SK-N-SH treated with all-trans-retinoic acid at 6 μM for 48 hours (cell line): ENCODE measurements at regions not wholly inside any gene's neighbourhood (a gene's known extent, or its start where the extent isn't known, plus 50 kb on each side); places are given as distances from the start of the nearest gene placed in this dataset.
A peak's percentile ranks its signal among the peaks of the same experiment; 100 is the strongest.

Experiments
- ATAC-seq: fragments of 200-7000 bp; cut with Tn5 transposase; 3 replicates; pipeline ENCODE4 v1.9.1; 2020; ENCODE audit warnings: mild to moderate bottlenecking, moderate library complexity
- ARNTL ChIP-seq: fragments of 450-650 bp; formaldehyde crosslinking; IDR thresholded peaks from 2 replicates; pipeline ENCODE4 v1.5.0; 2020; ENCODE audit warnings: low read depth, mild to moderate bottlenecking, moderate library complexity, borderline replicate concordance
- BACH2 ChIP-seq: fragments of 250-450 bp; sonication (Bioruptor Pico); IDR thresholded peaks from 2 replicates; pipeline ENCODE4 v1.9.0; 2021; ENCODE audit warnings: mild to moderate bottlenecking, borderline replicate concordance
- CREB5 ChIP-seq: fragments of 250-450 bp; sonication (Bioruptor Pico); IDR thresholded peaks from 2 replicates; pipeline ENCODE4 v1.5.1; 2020; ENCODE audit warnings: low read depth, mild to moderate bottlenecking, moderate library complexity
- CSRNP3 ChIP-seq: fragments of 250-450 bp; sonication (Bioruptor Pico); IDR thresholded peaks from 2 replicates; pipeline ENCODE4 v1.5.1; 2021; ENCODE audit warnings: mild to moderate bottlenecking, moderate library complexity
- ESRRG ChIP-seq: fragments of 250-450 bp; sonication (Bioruptor Pico); IDR thresholded peaks from 2 replicates; pipeline ENCODE4 v1.6.1; 2021; ENCODE audit warnings: mild to moderate bottlenecking
- GLIS3 ChIP-seq: fragments of 250-450 bp; sonication (Bioruptor Pico); IDR thresholded peaks from 2 replicates; pipeline ENCODE4 v1.5.0; 2020; ENCODE audit warnings: mild to moderate bottlenecking, moderate library complexity
- ISL1 ChIP-seq: fragments of 250-450 bp; sonication (Bioruptor Pico); IDR thresholded peaks from 2 replicates; pipeline ENCODE4 v2.1.2; 2022; ENCODE audit warnings: mild to moderate bottlenecking, moderate library complexity
- OSR1 ChIP-seq: fragments of 250-450 bp; sonication (Bioruptor Pico); IDR thresholded peaks from 2 replicates; pipeline ENCODE4 v1.8.0; 2022; ENCODE audit warnings: moderate library complexity, mild to moderate bottlenecking, inconsistent platforms
- PATZ1 ChIP-seq: fragments of 250-450 bp; sonication (Bioruptor Pico); IDR thresholded peaks from 2 replicates; pipeline ENCODE4 v1.8.0; 2020; ENCODE audit warnings: mild to moderate bottlenecking, moderate library complexity, borderline replicate concordance
- POU6F1 ChIP-seq: fragments of 250-450 bp; sonication (Bioruptor Pico); IDR thresholded peaks from 2 replicates; pipeline ENCODE4 v1.8.0; 2021; ENCODE audit warnings: low read depth, mild to moderate bottlenecking, moderate library complexity, borderline replicate concordance
- PPARA ChIP-seq: fragments of 250-450 bp; sonication (Bioruptor Pico); IDR thresholded peaks from 2 replicates; pipeline ENCODE4 v1.5.0; 2020; ENCODE audit warnings: mild to moderate bottlenecking, borderline replicate concordance
- RARB ChIP-seq: fragments of 250-450 bp; sonication (Bioruptor Pico); IDR thresholded peaks from 2 replicates; pipeline ENCODE4 v1.8.0; 2021; ENCODE audit warnings: mild to moderate bottlenecking, moderate library complexity
- SNAI2 ChIP-seq: fragments of 250-450 bp; sonication (Bioruptor Pico); IDR thresholded peaks from 2 replicates; pipeline ENCODE4 v1.5.0; 2020; ENCODE audit warnings: mild to moderate bottlenecking, moderate library complexity
- TCF4 ChIP-seq: fragments of 250-450 bp; sonication (Bioruptor Pico); IDR thresholded peaks from 2 replicates; pipeline ENCODE4 v1.8.0; 2021; ENCODE audit warnings: mild to moderate bottlenecking, moderate library complexity, borderline replicate concordance
- TOX ChIP-seq: fragments of 250-450 bp; sonication (Bioruptor Pico); IDR thresholded peaks from 2 replicates; pipeline ENCODE4 v1.8.0; 2021; ENCODE audit warnings: mild to moderate bottlenecking, moderate library complexity, borderline replicate concordance
- TSHZ2 ChIP-seq: fragments of 250-450 bp; sonication (Bioruptor Pico); IDR thresholded peaks from 2 replicates; pipeline ENCODE4 v1.5.0; 2020; ENCODE audit warnings: mild to moderate bottlenecking, moderate library complexity
- ZC3H10 ChIP-seq: fragments of 250-450 bp; sonication (Bioruptor Pico); IDR thresholded peaks from 2 replicates; pipeline ENCODE4 v1.5.1; 2021; ENCODE audit warnings: mild to moderate bottlenecking, moderate library complexity
- ZFP3 ChIP-seq: fragments of 250-450 bp; sonication (Bioruptor Pico); IDR thresholded peaks from 2 replicates; pipeline ENCODE4 v1.5.0; 2020; ENCODE audit warnings: mild to moderate bottlenecking, moderate library complexity
- ZFP30 ChIP-seq: fragments of 450-650 bp; formaldehyde crosslinking; IDR thresholded peaks from 2 replicates; pipeline ENCODE4 v1.5.0; 2022; ENCODE audit warnings: mild to moderate bottlenecking, moderate library complexity
- ZNF565 ChIP-seq: fragments of 450-650 bp; formaldehyde crosslinking; conservative IDR thresholded peaks from 2 replicates; pipeline ENCODE4 v1.5.0; 2020; ENCODE audit warnings: low read depth, mild to moderate bottlenecking, moderate library complexity
- ZNF70 ChIP-seq: fragments of 450-650 bp; formaldehyde crosslinking; IDR thresholded peaks from 2 replicates; pipeline ENCODE4 v1.5.0; 2020; ENCODE audit warnings: mild to moderate bottlenecking, moderate library complexity
- ZNF8 ChIP-seq: fragments of 450-650 bp; formaldehyde crosslinking; IDR thresholded peaks from 2 replicates; pipeline ENCODE4 v1.5.0; 2020; ENCODE audit warnings: mild to moderate bottlenecking, moderate library complexity

- TF ChIP-seq SNAI2 (CRISPR knock-in tag) (no peak), TSHZ2 (CRISPR knock-in tag) (no peak), ZC3H10 (CRISPR knock-in tag) (no peak), POU6F1 (no peak), TOX (CRISPR knock-in tag) (no peak), ZNF8 (CRISPR knock-in tag) (no peak), TCF4 (CRISPR knock-in tag) (no peak), BACH2 (CRISPR knock-in tag) (no peak), ISL1 (CRISPR knock-in tag) (no peak), GLIS3 (no peak), ESRRG (CRISPR knock-in tag) (no peak), CSRNP3 (CRISPR knock-in tag) (no peak), OSR1 (CRISPR knock-in tag) (no peak), ZFP30 (CRISPR knock-in tag) (no peak), CREB5 (no peak), ARNTL (CRISPR knock-in tag) (no peak), ZFP3 (CRISPR knock-in tag) (no peak), ZNF565 (CRISPR knock-in tag) (no peak)
- peak; percentile 70 for ATAC-seq
These were observed 352.4 kb upstream of the FAT3 start for GRCh38 chr11:91872243-91872642.

GRCh38 chr11:91871791-91872190, 352.8 kb upstream of the FAT3 start:
- ATAC-seq: peak; percentile 59
- TF ChIP-seq RARB (CRISPR knock-in tag) (no peak), TOX (CRISPR knock-in tag) (no peak), CSRNP3 (CRISPR knock-in tag) (no peak), PPARA (CRISPR knock-in tag) (no peak), PATZ1 (CRISPR knock-in tag) (no peak)

- no peak for ATAC-seq
- no peak for TF ChIP-seq ZNF70 (CRISPR knock-in tag)
- no peak for TF ChIP-seq CSRNP3 (CRISPR knock-in tag)
- no peak for TF ChIP-seq TCF4 (CRISPR knock-in tag)
- no peak for TF ChIP-seq TOX (CRISPR knock-in tag)
- TF ChIP-seq TSHZ2 (CRISPR knock-in tag): no peak
- TF ChIP-seq BACH2 (CRISPR knock-in tag): no peak
- no peak for TF ChIP-seq ZNF8 (CRISPR knock-in tag)
These were observed 353.6 kb upstream of the FAT3 start for GRCh38 chr11:91871048-91871447.
